Heart right ventricle (tissue), 16 donors: ENCODE measurements at regions not wholly inside any gene's neighbourhood (a gene's known extent, or its start where the extent isn't known, plus 50 kb on each side); places are given as distances from the start of the nearest gene placed in this dataset.

Experiments
- ATAC-seq, 8 donors: fragments of 200-7000 bp; cut with Tn5 transposase; one replicate each; pipeline ENCODE4 v1.9.1; 2020; ENCODE audit warnings: mild to moderate bottlenecking in 8 of 8, moderate library complexity in 8 of 8, moderate number of reproducible peaks in 1 of 8
- DNase-seq, 2 donors: peaks; one replicate each; pipeline ENCODE4 v3.0.0-alpha.2; 2020
- H3K27ac ChIP-seq, 10 donors: fragments of 200-600 bp; sonication (generic) in 2 of 10; one replicate each; pipeline versions ENCODE4 v1.5.0 to v1.8.0; 2020 to 2022; ENCODE audit warnings: mild to moderate bottlenecking in 3 of 10
- H3K27me3 ChIP-seq, 7 donors: fragments of 200-600 bp; one replicate each; pipeline ENCODE4 v1.8.0; 2021 to 2022; ENCODE audit warnings: mild to moderate bottlenecking in 2 of 7
- H3K36me3 ChIP-seq, 9 donors: fragments of 200-600 bp; sonication (generic) in 1 of 9; one replicate each; pipeline versions ENCODE4 v1.5.0 to v1.8.0; 2020 to 2022; ENCODE audit warnings: mild to moderate bottlenecking in 2 of 9
- H3K4me1 ChIP-seq, 9 donors: fragments of 200-600 bp; sonication (generic) in 1 of 9; one replicate each; pipeline versions ENCODE4 v1.5.0 to v1.8.0; 2020 to 2022; ENCODE audit warnings: mild to moderate bottlenecking in 4 of 9
- H3K4me3 ChIP-seq, 10 donors: fragments of 200-600 bp; sonication (generic) in 2 of 10; one replicate each; pipeline versions ENCODE4 v1.5.0 to v1.8.0; 2020 to 2022; ENCODE audit warnings: mild to moderate bottlenecking in 7 of 10, moderate library complexity in 2 of 10
- H3K9me3 ChIP-seq, 11 donors: fragments of 200-600 bp in 10 of 11; sonication (generic) in 2 of 11; one replicate each; pipeline versions ENCODE4 v1.5.0 to v1.8.0; 2013 to 2022; ENCODE audit warnings: mild to moderate bottlenecking in 2 of 11, control low read depth in 1 of 11, moderate library complexity in 1 of 11
- CTCF ChIP-seq, 9 donors: fragments of 200-600 bp; sonication (generic) in 2 of 9; IDR thresholded peaks; one replicate each; pipeline versions ENCODE4 v1.5.0 to v1.8.0; 2021 to 2022; ENCODE audit warnings: antibody characterized with exemption in 9 of 9, mild to moderate bottlenecking in 5 of 9, moderate library complexity in 1 of 9
- WGBS, 2 donors: extraction: QIAGEN DNeasy Blood & Tissue Kit; methylation state at CpG; one replicate each; pipeline ENCODE4 v1.1.7; 2013; ENCODE audit warnings: inconsistent platforms in 1 of 2; 5-methylcytosine and 5-hydroxymethylcytosine counted together
- intact Hi-C, 10 donors: fragments of 100-400 bp; cut with DNase I; formaldehyde crosslinking; loops; one replicate each; pipeline versions ENCODE4 v1.11.1 to v1.14.2; 2022
- donor health status: Arrhythmogenic right ventricular cardiomyopathy.
- donor health status: ischemic (EF 13 %, LVEDD 7.1; RV severe dilation, severe dysfunction).
- donor health status: healthy with polysubstance abuse.
- donor health status: DM: no; HTN: yes; CAD: no.
- donor health status: DM: no; HTN: no; CAD: no.
- donor health status: ischemic (EF 25% LVEDD 6.9; RV normal size, moderate dysfunction).
- donor health status: ischemic (EF 25% LVEDD 5.7; RV mildly dilated, moderate dysfunction).
- donor health status: healthy.
- donor health status: DM: yes; HTN: yes; CAD: no.
- donor health status: Ischemic cardiomyopathy.
- donor health status: ischemic (EF 35%, LVEDD 5.7; RV mildly dilated, moderate dysfunction).
- donor health status: nonischemic (EF 11% LVEDD 7.7; RV severe dilation, severe dysfunction).
- donor health status: DM: yes; HTN: yes; CAD: no.
- donor health status: PGD.
- donor health status: ischemic (EF 29% LVEDD 5.4; RV normal size, mild dysfunction).
- donor health status: nonischemic (EF 23%, LVEDD 6.1; RV moderate dilation, normal function).

- 94 to 100% methylated on average over 1 of the region's 1 CpG for WGBS, 2 donors
- H3K4me1 ChIP-seq = peaks cover 0 to 3% (median 0%) of the 10 kb centered on the region in 9 donors
- no peak overlapping the region for H3K27ac ChIP-seq
- intact Hi-C loops = no loop called here
- H3K27me3 ChIP-seq = no peaks in the 10 kb centered on the region
- no peaks in the 10 kb centered on the region for H3K36me3 ChIP-seq
- ATAC-seq (no peak), DNase-seq (no peak)
- no peak for TF ChIP-seq CTCF (IDR thresholded peaks at IDR 0.05)
- peaks cover 0 to 16% (median 0%) of the 10 kb centered on the region in 11 donors for H3K9me3 ChIP-seq
- H3K4me3 ChIP-seq = no peak overlapping the region
Observed at GRCh38 chr1:55808263-55808662, 593.1 kb upstream of the USP24 start.

DNA sequence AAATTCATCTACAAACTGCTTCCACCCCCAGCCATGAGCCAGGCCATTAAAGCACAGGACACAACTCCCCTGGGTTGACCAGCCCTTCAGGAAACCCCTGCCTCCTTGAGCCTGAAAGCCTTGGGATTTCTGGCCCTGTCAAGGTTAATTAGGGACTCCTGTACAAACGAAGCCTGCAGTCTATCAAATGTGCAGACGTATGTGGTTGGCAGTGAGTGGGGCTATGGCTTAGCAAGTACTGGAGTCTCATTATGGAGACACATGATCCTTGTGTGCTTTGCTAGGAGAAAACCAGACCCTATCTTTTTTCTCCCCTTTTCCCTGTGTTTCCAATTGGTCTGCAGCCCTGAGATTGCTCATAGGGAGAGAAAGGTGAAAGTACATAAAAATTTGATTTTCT is 588.3 kb upstream of the USP24 start:
- WGBS, 2 donors = 42 to 59% methylated on average over 2 of the region's 2 CpGs
- H3K36me3 ChIP-seq = no peaks in the 10 kb centered on the region
- ATAC-seq (no peak), DNase-seq (no peak)
- H3K27me3 ChIP-seq = no peaks in the 10 kb centered on the region
- no peak overlapping the region for H3K27ac ChIP-seq
- no peak overlapping the region for H3K4me3 ChIP-seq
- TF ChIP-seq CTCF (IDR thresholded peaks at IDR 0.05) = no peak
- intact Hi-C loops = no loop called here
- H3K9me3 ChIP-seq = peaks cover 0 to 21% (median 0%) of the 10 kb centered on the region in 11 donors
- H3K4me1 ChIP-seq = no peaks in the 10 kb centered on the region

GRCh38 chr1:55801481-55801880 is 586.3 kb upstream of the USP24 start:
- Histone ChIP-seq H3K27me3 (no peaks in the 10 kb centered on the region), H3K4me3 (no peak overlapping the region), H3K4me1 (no peaks in the 10 kb centered on the region), H3K36me3 (no peaks in the 10 kb centered on the region), H3K27ac (no peak overlapping the region), H3K9me3 (peaks cover 0 to 21% (median 0%) of the 10 kb centered on the region in 11 donors)
- 88 to 94% methylated on average over 2 of the region's 2 CpGs for WGBS, 2 donors
- TF ChIP-seq CTCF (IDR thresholded peaks at IDR 0.05) = no peak
- intact Hi-C loops = no loop called here
- DNase-seq (no peak), ATAC-seq (no peak)

- H3K27me3 ChIP-seq = no peaks in the 10 kb centered on the region
- H3K27ac ChIP-seq = no peak overlapping the region
- 76 to 78% methylated on average over 1 of the region's 1 CpG for WGBS, 2 donors
- H3K9me3 ChIP-seq = peaks cover 0 to 21% (median 0%) of the 10 kb centered on the region in 11 donors
- no peaks in the 10 kb centered on the region for H3K4me1 ChIP-seq
- ATAC-seq (no peak), DNase-seq (no peak)
- intact Hi-C loops = no loop called here
- no peaks in the 10 kb centered on the region for H3K36me3 ChIP-seq
- no peak overlapping the region for H3K4me3 ChIP-seq
- no peak for TF ChIP-seq CTCF (IDR thresholded peaks at IDR 0.05)
Observed at GRCh38 chr1:55800503-55800902, 585.3 kb upstream of the USP24 start.
